Stimulated activated CD4-positive, alpha-beta T cell treated with anti-CD3 and anti-CD28 coated beads, Interleukin-15, amount 100 ng/mL, for 1 hour (primary cell): ENCODE measurements at regions not wholly inside any gene's neighbourhood (a gene's known extent, or its start where the extent isn't known, plus 50 kb on each side); places are given as distances from the start of the nearest gene placed in this dataset.

Source experiments
- DNase-seq, 2 donors: peaks; one replicate each; pipeline ENCODE4 v3.0.0-alpha.2; 2020; ENCODE audit warnings: low read depth in 1 of 2, low spot score in 1 of 2

GRCh38 chr5:133806847-133807246 is 161.6 kb downstream of the C5orf15 start:
- no peak for DNase-seq

- DNase-seq: no peak
These were observed 166.3 kb downstream of the C5orf15 start for GRCh38 chr5:133801955-133802751.

- no peak for DNase-seq
These were observed 167.0 kb downstream of the C5orf15 start for GRCh38 chr5:133801431-133801830.

- DNase-seq: no peak
These were observed 168.7 kb downstream of the C5orf15 start for GRCh38 chr5:133799571-133800237.

- no peak for DNase-seq
These were observed 171.3 kb downstream of the C5orf15 start for GRCh38 chr5:133797167-133797566.

DNA sequence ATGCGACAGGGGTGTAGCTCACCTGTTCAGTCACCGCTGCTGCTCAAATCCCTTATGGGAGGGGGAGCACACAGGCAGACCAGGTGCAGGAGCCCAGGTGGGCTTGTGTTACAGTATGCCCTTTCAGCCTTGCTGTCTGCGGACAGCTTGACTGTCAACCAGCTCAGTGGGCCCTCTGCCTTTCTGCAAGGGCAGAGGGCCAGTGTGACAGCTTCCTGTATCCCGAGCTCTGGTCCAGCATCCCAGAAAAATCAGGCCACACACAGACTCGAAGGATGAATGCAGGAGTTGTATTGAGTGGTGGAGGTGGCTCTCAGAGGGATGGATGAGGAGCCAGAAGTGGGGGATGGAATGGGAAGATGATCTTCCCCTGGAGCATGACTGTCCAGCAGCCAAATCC is 172.2 kb downstream of the C5orf15 start:
- no peak for DNase-seq

DNA sequence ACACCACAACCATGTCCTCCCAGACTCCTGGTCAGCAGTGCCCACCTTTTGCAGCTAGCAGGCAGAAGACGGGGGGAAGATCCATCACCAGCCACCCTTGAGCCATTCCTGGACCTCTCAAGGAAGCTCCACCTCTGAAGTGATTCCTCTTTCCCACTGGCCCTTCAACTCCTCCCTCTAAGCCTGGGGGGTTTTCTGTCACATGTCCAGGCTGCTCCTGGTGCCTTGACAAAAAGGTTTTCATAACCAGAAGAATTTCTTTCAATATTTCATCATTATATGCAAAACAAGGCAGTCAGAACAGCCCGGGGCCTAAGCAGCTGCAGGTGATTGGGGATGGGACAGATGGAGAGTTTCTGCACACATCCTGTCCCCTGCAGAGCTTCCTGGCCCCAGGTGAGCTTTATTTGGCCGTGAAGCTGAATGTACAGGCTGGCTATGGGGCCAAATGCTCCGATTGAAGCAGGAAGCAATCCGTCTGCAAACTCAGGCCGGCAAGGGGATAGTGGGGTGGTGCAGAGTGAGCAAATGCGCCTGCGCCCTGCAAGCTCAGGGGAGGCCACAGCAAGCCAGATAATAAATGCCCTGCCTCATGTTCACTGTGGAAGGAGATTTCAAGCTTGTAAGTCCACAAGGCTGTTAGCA is 173.5 kb downstream of the C5orf15 start:
- no peak for DNase-seq

GRCh38 chr5:133793756-133794465 is 174.5 kb downstream of the C5orf15 start:
- DNase-seq: no peak

DNA sequence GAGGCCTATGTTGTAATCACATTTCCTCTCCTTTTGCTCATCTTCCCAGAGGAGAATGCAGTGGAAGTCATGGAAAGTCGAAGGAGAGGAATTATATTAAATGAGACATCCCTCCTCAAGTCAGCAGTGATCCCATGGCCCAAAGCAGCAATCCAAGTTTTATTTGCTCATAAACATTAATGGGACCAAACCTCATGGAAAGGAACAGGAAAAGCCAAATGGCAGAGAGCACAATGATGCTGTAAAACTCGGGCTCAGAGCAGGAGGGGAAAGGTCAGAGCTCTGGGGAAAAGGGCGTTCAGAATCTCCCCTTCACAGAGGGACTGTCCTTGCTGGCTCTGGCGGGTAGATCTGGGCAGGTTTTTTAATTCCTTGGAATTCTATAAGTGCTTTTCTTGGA is 175.8 kb downstream of the C5orf15 start:
- no peak for DNase-seq

DNA sequence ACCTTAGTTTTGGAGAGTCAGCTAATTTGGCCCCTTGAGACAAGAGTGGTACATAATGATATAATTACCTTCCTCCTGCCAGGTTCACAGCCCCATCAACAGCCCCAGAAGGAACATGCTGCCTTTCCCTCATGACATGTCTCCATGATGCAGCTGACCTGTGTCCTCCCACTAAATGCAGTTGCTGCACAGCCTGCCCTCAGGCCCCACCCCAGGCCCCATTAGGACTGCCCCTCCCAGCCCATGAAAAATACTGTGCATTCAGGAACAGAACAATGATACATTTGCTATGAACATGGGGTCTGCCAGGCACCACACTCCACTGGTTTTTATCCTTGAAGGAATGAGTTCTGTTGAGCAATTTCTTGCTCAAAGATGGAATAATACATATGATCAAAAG is 176.4 kb downstream of the C5orf15 start:
- DNase-seq: no peak

- no peak for DNase-seq
These were observed 177.5 kb downstream of the C5orf15 start for GRCh38 chr5:133790898-133791297.

GRCh38 chr5:133789428-133789827 is 177.1 kb upstream of the FSTL4 start:
- no peak for DNase-seq

DNA sequence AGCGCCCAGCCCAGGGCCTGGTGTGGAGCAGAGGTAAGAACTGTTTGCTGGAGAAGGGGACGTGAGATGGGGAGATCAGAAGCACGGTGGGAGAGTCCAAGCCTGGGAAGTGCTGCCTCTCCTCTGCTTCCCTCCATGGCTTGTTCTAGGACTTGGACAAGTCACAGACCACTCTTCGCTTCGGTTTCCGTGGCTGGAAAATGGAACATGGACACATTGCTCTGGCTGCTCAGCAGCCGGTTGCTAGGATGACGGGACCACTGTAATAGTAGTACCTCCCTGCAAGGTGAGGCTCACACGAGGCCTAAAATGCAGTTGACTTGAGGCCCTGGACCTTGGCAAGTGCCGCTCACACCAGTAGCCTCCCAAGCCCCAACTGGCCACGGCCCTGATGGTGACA is 175.8 kb upstream of the FSTL4 start:
- DNase-seq: no peak

DNA sequence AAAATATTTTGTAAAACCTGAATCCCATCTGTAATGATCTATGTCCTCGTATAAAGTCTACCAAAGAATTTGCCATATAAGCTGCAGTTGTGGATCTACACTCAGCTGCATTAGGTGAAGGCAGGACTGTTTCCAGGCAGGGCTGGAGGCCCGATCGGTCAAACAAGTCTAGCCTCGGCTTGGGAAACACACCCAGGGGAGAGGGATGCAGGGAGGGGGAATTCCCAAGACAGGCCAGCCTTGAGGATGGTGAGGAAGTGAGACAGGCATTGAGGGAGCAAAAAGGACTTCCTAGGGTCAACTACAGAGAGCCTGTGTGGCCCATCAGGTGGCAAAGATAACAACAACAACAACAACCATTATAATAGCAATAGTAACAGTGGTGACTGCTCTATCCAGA is 174.1 kb upstream of the FSTL4 start:
- DNase-seq: no peak

DNA sequence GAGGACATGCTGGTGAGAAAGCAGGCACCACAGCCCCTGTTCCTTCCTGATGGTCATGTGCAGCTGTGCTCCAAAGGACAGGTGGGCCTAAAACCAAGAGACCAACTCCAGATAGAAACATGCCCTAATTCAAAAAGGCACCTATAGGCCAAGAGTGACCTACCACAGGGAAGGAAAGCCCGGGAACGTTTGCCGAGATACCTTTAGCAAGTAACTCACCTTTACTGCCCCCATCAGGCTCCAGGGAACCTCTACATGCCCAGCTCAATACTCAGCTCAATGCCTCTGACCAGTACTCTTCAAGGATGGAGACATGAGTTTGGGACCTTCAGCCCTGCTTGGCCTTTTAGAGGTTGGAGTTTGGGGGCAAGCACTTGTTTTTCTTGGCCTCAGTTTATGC is 172.8 kb upstream of the FSTL4 start:
- DNase-seq: no peak

DNA sequence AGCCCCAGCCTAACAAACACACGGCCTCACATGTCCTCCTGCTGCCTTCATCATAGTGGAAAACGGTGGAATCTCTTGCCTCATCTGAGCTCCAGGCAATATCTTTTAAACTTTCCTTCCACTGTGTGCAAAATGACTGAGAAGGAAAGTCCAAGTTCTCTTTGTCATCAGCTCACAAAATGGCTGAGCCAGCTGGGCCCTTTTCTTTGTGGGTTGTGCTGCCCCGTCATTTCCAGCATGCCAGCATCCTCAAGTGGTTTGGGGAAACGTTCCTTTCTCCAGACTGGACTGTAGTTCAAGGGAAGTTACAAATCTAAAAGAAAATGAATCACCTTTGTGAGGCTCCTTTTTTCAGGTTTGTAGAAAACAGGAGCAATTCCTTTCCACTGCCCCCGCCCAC is 171.1 kb upstream of the FSTL4 start:
- no peak for DNase-seq

DNA sequence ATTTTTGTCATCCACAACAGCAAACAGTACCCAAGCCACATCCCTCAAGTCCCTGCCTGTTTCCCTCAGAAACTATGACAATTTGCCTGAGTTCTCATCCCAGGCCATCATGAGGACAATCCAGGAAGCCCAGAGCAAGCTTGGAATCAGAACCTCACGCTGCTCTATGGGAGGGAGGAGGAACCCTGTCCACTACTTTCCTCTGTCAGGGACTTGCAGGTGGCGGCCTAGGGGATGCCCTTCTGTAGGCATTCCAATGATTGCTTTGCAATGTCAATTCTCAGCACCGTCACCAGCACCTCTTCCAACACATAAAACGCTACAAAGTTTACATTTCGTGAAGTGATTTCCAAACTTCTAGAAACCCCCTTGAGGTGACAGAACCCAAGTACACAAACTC is 170.4 kb upstream of the FSTL4 start:
- no peak for DNase-seq

GRCh38 chr5:133781436-133782225 is 169.3 kb upstream of the FSTL4 start:
- no peak for DNase-seq

GRCh38 chr5:133780619-133781280 is 168.4 kb upstream of the FSTL4 start:
- no peak for DNase-seq

DNA sequence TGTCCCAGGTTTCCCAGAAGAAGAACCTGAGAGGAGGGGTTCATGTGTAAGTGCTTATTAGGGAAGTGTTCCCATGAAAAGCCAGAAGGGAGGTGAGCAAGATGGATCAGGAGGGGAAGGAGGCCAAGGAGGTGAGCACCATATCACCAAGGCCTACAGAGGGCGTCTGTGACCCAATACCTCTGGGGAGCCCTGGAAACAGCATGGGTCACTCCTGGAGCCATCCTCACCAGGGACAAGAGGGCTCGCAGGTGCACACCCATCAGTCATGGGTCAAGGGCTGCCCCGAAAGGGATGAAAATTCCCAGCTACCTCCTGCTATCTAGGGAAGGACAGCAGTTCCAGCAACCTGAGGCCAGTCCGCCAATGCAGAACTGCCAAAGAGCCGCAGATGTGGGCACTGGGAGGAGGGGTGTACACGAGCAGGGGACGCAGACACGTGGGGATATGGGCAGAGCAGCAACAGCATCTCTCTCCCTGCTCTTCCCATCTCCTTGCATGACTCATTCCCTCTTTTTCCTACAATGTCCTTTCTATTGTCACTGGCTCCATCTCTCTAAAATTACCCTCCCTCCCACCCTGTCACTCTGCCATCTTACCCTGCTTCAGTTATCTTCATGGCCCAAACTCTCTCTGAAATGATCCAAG is 167.6 kb upstream of the FSTL4 start:
- no peak for DNase-seq
